Glutamatergic neuron (in vitro differentiated cells): ENCODE measurements at regions not wholly inside any gene's neighbourhood (a gene's known extent, or its start where the extent isn't known, plus 50 kb on each side); places are given as distances from the start of the nearest gene placed in this dataset.

Experiments used
- DNase-seq: peaks from one replicate; pipeline ENCODE4 v3.0.0; 2022
- H3K27ac Mint-ChIP-seq: one replicate; pipeline ENCODE4 v1.8.0; 2020; ENCODE audit warnings: mild to moderate bottlenecking, mixed read lengths, inconsistent platforms; ENCODE audit not compliant: unreplicated experiment
- H3K27me3 Mint-ChIP-seq: one replicate; pipeline ENCODE4 v1.8.0; 2020; ENCODE audit warnings: mild to moderate bottlenecking, moderate library complexity, mixed read lengths, inconsistent platforms; ENCODE audit not compliant: unreplicated experiment
- H3K36me3 Mint-ChIP-seq: one replicate; pipeline ENCODE4 v1.8.0; 2020; ENCODE audit warnings: mild to moderate bottlenecking, mixed read lengths, inconsistent platforms; ENCODE audit not compliant: unreplicated experiment
- H3K4me1 Mint-ChIP-seq: one replicate; pipeline ENCODE4 v1.8.0; 2020; ENCODE audit warnings: mild to moderate bottlenecking, low read depth, mixed read lengths, inconsistent platforms; ENCODE audit not compliant: unreplicated experiment
- H3K4me3 Mint-ChIP-seq: one replicate; pipeline ENCODE4 v1.8.0; 2020; ENCODE audit warnings: mild to moderate bottlenecking, mixed read lengths, inconsistent platforms; ENCODE audit not compliant: unreplicated experiment
- H3K9me3 Mint-ChIP-seq: one replicate; pipeline ENCODE4 v1.8.0; 2020; ENCODE audit warnings: mild to moderate bottlenecking, moderate library complexity, mixed read lengths, inconsistent platforms; ENCODE audit not compliant: unreplicated experiment
- TF ChIP-seq, protein P1 (sequence below): fragments of 200-600 bp; sonication (generic); IDR thresholded peaks from one replicate; pipeline ENCODE4 v1.5.0; 2021; ENCODE audit not compliant: partially characterized antibody, unreplicated experiment

DNA sequence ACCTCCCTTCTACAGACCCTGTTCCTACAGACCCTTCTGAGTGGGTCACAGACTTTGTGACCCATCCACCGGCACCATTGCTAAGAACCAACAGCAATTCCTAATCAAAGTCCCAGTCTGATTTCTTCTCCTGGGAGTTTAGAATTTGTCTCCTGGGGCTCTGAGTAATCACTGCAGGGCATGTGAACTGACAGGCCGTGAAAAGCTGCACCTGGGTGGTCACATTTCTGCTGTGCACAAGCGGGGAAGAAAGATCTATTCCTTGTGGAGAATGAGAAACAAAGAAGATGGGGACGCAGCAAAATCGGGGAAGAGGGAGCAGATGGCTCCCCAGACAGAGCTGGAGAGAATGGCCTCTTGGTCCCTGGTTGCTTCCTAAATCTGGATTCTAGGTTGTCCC lies 151.0 kb downstream of the ARL4C start:
- H3K4me1 Mint-ChIP-seq: peaks cover 7% of the 10 kb centered on the region
- DNase-seq: no peak
- H3K27ac Mint-ChIP-seq: no peak overlapping the region
- H3K36me3 Mint-ChIP-seq: no peaks in the 10 kb centered on the region
- peaks cover 1% of the 10 kb centered on the region for H3K27me3 Mint-ChIP-seq
- TF ChIP-seq, protein P1, sequence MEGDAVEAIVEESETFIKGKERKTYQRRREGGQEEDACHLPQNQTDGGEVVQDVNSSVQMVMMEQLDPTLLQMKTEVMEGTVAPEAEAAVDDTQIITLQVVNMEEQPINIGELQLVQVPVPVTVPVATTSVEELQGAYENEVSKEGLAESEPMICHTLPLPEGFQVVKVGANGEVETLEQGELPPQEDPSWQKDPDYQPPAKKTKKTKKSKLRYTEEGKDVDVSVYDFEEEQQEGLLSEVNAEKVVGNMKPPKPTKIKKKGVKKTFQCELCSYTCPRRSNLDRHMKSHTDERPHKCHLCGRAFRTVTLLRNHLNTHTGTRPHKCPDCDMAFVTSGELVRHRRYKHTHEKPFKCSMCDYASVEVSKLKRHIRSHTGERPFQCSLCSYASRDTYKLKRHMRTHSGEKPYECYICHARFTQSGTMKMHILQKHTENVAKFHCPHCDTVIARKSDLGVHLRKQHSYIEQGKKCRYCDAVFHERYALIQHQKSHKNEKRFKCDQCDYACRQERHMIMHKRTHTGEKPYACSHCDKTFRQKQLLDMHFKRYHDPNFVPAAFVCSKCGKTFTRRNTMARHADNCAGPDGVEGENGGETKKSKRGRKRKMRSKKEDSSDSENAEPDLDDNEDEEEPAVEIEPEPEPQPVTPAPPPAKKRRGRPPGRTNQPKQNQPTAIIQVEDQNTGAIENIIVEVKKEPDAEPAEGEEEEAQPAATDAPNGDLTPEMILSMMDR: no peak
- H3K4me3 Mint-ChIP-seq: no peak overlapping the region
- H3K9me3 Mint-ChIP-seq: no peaks in the 10 kb centered on the region

DNA sequence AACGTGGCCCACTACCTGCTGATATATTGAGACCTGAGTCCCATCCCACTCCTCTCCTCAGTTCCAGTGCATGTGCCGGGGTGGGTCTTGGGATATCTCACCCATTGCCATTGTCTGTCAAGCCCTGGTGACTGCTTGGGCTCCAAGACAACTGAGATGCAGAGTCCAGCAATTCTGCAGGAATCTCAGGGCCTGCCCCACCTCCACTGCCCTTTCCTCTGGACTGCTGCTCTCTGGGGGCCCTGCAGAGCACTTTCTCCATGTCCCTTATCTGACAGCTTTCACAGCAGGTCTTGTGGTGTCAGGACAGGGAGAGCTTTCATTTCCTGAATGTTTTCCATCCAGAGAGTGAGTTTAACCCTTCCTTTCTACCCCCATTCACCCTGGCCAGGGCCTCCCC lies 152.9 kb downstream of the ARL4C start:
- no peak overlapping the region for H3K27ac Mint-ChIP-seq
- H3K27me3 Mint-ChIP-seq: peaks cover 1% of the 10 kb centered on the region
- no peak overlapping the region for H3K4me3 Mint-ChIP-seq
- peaks cover 8% of the 10 kb centered on the region for H3K36me3 Mint-ChIP-seq
- TF ChIP-seq, protein P1: no peak
- H3K4me1 Mint-ChIP-seq: peaks cover 7% of the 10 kb centered on the region
- no peak for DNase-seq
- H3K9me3 Mint-ChIP-seq: no peaks in the 10 kb centered on the region

- Mint-ChIP-seq H3K27ac (no peak overlapping the region), H3K27me3 (peaks cover 1% of the 10 kb centered on the region), H3K36me3 (peaks cover 11% of the 10 kb centered on the region), H3K9me3 (no peaks in the 10 kb centered on the region), H3K4me3 (no peak overlapping the region), H3K4me1 (peaks cover 7% of the 10 kb centered on the region)
- no peak for DNase-seq
- TF ChIP-seq, protein P1: no peak
Measured at GRCh38 chr2:234343372-234343771, 153.5 kb downstream of the ARL4C start.

DNA sequence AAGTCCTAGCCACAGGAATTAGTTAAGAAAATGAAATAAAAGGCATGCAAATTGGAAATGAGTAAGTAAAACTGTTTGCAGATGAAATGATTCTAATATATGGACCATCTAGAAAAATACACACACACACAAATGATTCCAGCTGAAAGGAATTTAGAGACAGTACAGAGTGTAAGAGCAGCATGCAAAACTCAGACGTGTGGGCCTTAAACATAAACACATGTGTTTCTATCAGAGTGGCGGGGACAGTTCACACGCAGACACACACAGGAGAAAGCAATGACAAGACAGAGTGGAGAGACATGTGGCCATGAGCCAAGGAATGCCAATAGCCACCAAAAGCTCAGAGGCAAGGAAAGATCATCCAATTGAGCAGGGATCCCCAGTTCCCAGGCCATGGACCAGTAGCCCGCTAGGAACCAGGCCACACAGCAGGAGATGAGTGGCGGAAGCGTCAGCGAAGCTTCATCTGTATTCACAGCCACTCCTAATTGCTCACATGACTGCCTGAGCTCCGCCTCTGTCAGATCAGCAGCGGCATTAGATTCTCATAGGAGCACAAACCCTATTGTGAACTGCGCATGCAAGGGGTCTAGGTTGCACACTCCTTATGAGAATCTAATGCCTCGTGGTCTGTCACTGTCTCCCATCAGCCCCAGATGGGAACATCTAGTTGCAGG lies 155.4 kb downstream of the ARL4C start:
- H3K4me3 Mint-ChIP-seq: no peak overlapping the region
- peaks cover 11% of the 10 kb centered on the region for H3K36me3 Mint-ChIP-seq
- DNase-seq: no peak
- H3K9me3 Mint-ChIP-seq: no peaks in the 10 kb centered on the region
- H3K27ac Mint-ChIP-seq: no peak overlapping the region
- H3K4me1 Mint-ChIP-seq: peaks cover 8% of the 10 kb centered on the region
- peaks cover 1% of the 10 kb centered on the region for H3K27me3 Mint-ChIP-seq
- TF ChIP-seq, protein P1: no peak

DNA sequence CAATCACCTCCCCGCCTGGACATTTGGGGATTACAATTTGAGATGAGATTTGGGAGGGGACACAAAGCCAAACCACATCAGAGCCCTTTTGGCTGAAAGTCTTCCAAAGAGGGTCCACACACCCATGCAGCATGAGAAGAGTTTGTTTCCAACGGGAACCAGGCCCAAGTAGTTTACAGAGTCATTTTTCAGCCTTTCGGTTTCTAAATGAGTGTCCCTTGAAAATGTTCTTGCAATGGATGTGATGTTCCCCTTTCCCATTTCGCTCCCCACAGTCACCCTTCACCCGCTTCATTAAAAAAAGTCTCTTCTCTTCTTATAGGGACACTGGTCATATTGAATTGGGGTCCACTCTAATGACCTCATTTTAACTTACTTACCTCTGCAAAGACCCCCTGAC lies 157.4 kb downstream of the ARL4C start:
- Mint-ChIP-seq H3K27me3 (peaks cover 6% of the 10 kb centered on the region), H3K36me3 (peaks cover 11% of the 10 kb centered on the region), H3K27ac (no peak overlapping the region), H3K4me1 (peaks cover 13% of the 10 kb centered on the region), H3K9me3 (peaks cover 7% of the 10 kb centered on the region), H3K4me3 (no peak overlapping the region)
- TF ChIP-seq, protein P1: no peak
- no peak for DNase-seq
